Uterus (tissue), 2 donors: ENCODE measurements at regions not wholly inside any gene's neighbourhood (a gene's known extent, or its start where the extent isn't known, plus 50 kb on each side); places are given as distances from the start of the nearest gene placed in this dataset.

Source experiments
- POLR2A ChIP-seq, 2 donors: fragments of 450-650 bp; IDR thresholded peaks; one replicate each; pipeline ENCODE4 v1.6.1; 2016; ENCODE audit warnings: antibody characterized with exemption in 2 of 2, mild to moderate bottlenecking in 1 of 2, moderate library complexity in 1 of 2
- TF ChIP-seq, protein P1 (sequence below), 4 experiments: fragments of 200-600 bp in 2 of 4; fragments of 450-650 bp in 2 of 4; sonication (generic) in 2 of 4; IDR thresholded peaks; one replicate each; pipeline ENCODE4 v1.5.1; 2016 to 2019; ENCODE audit warnings: antibody characterized with exemption in 4 of 4, mild to moderate bottlenecking in 2 of 4, moderate library complexity in 1 of 4

DNA sequence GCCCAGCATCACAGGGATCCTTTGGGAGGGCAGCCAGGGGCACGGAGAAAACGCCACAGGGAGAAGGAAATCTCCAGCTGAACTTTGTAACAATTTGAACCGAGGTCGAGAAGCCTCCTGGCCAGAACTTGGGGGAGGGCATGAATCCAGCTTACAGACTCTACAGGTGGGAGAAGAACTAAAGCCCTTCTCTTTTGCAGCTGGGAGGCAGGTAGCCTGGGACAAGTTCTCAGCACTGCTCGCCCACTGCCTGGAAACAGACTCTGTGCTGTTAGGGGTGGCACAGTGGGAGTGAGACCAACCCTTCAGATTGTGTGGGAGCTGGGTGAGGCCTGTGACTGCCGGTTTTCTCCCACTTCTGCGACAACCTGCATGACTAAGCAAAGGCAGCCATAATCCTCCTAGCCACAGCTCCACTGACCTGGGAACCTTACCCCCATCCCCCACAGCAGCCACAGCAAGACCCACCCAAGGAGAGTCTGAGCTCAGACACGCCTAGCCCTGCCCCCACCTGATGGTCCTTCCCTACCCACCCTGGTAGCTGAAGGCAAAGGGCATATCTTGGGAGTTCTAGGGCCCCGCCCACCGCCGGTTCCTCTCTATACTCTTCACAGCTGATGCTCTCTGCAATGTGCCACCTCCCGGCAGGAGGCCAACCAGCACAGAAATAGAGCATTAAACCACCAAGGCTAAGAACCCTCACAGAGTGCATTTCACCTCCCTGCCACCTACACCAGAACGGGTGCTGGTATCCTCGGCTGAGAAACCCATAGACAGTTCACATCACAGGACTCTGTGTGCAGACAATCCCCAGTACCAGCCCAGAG lies 136.0 kb upstream of the SIX2 start:
- TF ChIP-seq POLR2A (IDR thresholded peaks at IDR 0.05), result no peak
- TF ChIP-seq, protein P1, sequence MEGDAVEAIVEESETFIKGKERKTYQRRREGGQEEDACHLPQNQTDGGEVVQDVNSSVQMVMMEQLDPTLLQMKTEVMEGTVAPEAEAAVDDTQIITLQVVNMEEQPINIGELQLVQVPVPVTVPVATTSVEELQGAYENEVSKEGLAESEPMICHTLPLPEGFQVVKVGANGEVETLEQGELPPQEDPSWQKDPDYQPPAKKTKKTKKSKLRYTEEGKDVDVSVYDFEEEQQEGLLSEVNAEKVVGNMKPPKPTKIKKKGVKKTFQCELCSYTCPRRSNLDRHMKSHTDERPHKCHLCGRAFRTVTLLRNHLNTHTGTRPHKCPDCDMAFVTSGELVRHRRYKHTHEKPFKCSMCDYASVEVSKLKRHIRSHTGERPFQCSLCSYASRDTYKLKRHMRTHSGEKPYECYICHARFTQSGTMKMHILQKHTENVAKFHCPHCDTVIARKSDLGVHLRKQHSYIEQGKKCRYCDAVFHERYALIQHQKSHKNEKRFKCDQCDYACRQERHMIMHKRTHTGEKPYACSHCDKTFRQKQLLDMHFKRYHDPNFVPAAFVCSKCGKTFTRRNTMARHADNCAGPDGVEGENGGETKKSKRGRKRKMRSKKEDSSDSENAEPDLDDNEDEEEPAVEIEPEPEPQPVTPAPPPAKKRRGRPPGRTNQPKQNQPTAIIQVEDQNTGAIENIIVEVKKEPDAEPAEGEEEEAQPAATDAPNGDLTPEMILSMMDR (IDR thresholded peaks at IDR 0.05), result no peak
